Heart left ventricle (tissue), 16 donors: ENCODE measurements at regions not wholly inside any gene's neighbourhood (a gene's known extent, or its start where the extent isn't known, plus 50 kb on each side); places are given as distances from the start of the nearest gene placed in this dataset.

Experiments
- ATAC-seq, 4 donors: fragments of 200-7000 bp; cut with Tn5 transposase; one replicate each; pipeline ENCODE4 v1.9.1; 2020 to 2022; ENCODE audit warnings: moderate library complexity in 4 of 4, mild to moderate bottlenecking in 3 of 4, moderate number of reproducible peaks in 1 of 4
- DNase-seq, 5 donors: peaks; one replicate each; pipeline ENCODE4 v3.0.0-alpha.2; 2020
- H3K27ac ChIP-seq, 12 donors: fragments of 200-600 bp; sonication (generic) in 4 of 12; one replicate each; pipeline versions ENCODE4 v1.5.0 to v1.8.0; 2016 to 2022; ENCODE audit warnings: mild to moderate bottlenecking in 2 of 12
- H3K27me3 ChIP-seq, 9 donors: fragments of 200-600 bp; sonication (generic) in 2 of 9; one replicate each; pipeline versions ENCODE4 v1.5.1 to v1.8.0; 2016 to 2022; ENCODE audit warnings: mild to moderate bottlenecking in 3 of 9
- H3K36me3 ChIP-seq, 9 donors: fragments of 200-600 bp; sonication (generic) in 2 of 9; one replicate each; pipeline versions ENCODE4 v1.5.0 to v1.8.0; 2018 to 2022; ENCODE audit warnings: mild to moderate bottlenecking in 2 of 9
- H3K4me1 ChIP-seq, 12 donors: fragments of 200-600 bp; sonication (generic) in 4 of 12; one replicate each; pipeline versions ENCODE4 v1.5.0 to v1.8.0; 2016 to 2022; ENCODE audit warnings: mild to moderate bottlenecking in 3 of 12
- H3K4me3 ChIP-seq, 12 donors: fragments of 200-600 bp; sonication (generic) in 4 of 12; one replicate each; pipeline versions ENCODE4 v1.5.0 to v1.8.0; 2017 to 2022; ENCODE audit warnings: mild to moderate bottlenecking in 9 of 12, moderate library complexity in 4 of 12
- H3K9me3 ChIP-seq, 12 donors: fragments of 200-600 bp; sonication (generic) in 4 of 12; one replicate each; pipeline versions ENCODE4 v1.5.0 to v1.8.0; 2016 to 2022; ENCODE audit warnings: mild to moderate bottlenecking in 1 of 12
- CTCF ChIP-seq, 12 donors: fragments of 200-600 bp; sonication (generic) in 4 of 12; IDR thresholded peaks; one replicate each; pipeline versions ENCODE4 v1.5.0 to v1.8.0; 2018 to 2022; ENCODE audit warnings: antibody characterized with exemption in 12 of 12, mild to moderate bottlenecking in 5 of 12
- POLR2A ChIP-seq, 2 donors: fragments of 450-650 bp; IDR thresholded peaks; one replicate each; pipeline ENCODE4 v1.6.1; 2017; ENCODE audit warnings: antibody characterized with exemption in 2 of 2, mild to moderate bottlenecking in 2 of 2, moderate library complexity in 2 of 2
- WGBS, 4 donors: extraction: QIAGEN DNeasy Blood & Tissue Kit in 2 of 4; methylation state at CpG; one replicate each; pipeline versions ENCODE4 v1.1.5 to v1.1.7; 2013 to 2018; 5-methylcytosine and 5-hydroxymethylcytosine counted together
- intact Hi-C, 10 donors: fragments of 100-400 bp; cut with DNase I; formaldehyde crosslinking; loops; one replicate each; pipeline versions ENCODE4 v1.11.1 to v1.14.2; 2022
- donor health status: ischemic (EF 13 %, LVEDD 7.1; RV severe dilation, severe dysfunction).
- donor health status: healthy with polysubstance abuse.
- donor health status: DM: no; HTN: yes; CAD: no.
- donor health status: DM: no; HTN: no; CAD: no.
- donor health status: ischemic (EF 25% LVEDD 6.9; RV normal size, moderate dysfunction).
- donor health status: ischemic (EF 25% LVEDD 5.7; RV mildly dilated, moderate dysfunction).
- donor health status: healthy.
- donor health status: DM: yes; HTN: yes; CAD: no.
- donor health status: ischemic (EF 35%, LVEDD 5.7; RV mildly dilated, moderate dysfunction).
- donor health status: nonischemic (EF 11% LVEDD 7.7; RV severe dilation, severe dysfunction).
- donor health status: DM: yes; HTN: yes; CAD: no.
- donor health status: PGD.
- donor health status: ischemic (EF 29% LVEDD 5.4; RV normal size, mild dysfunction).
- donor health status: nonischemic (EF 23%, LVEDD 6.1; RV moderate dilation, normal function).

DNA sequence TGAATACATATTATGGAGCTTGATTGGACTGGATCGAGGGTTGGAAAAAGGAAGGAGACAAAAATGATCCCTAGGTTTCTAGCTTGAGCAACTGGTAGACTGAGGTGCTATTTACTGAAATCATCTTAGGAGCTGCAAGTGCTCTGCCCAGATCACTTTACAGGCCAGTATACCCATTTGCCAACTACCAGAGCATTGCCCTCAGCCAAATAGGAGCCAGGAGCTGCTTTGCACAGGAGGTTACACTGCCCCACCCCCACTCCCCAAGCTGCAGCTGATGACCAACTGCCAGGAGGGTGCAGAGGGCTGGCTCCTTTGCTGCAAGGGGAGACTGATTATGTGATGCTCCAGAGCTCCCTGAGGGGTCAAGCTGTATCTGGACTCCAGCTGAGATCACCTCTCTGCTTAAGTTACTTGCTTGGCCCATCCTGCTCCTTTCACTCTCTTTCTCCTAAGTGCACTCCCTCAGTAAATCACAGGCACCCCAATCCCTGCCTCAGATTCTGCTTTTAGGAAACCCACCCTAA lies 275.4 kb downstream of the ZEB1 start:
- intact Hi-C loops = no loop called here
- H3K36me3 ChIP-seq = no peaks in the 10 kb centered on the region
- TF ChIP-seq POLR2A (IDR thresholded peaks at IDR 0.05) (no peak), CTCF (IDR thresholded peaks at IDR 0.05) (no peak)
- H3K4me1 ChIP-seq = peaks cover 0 to 14% (median 0%) of the 10 kb centered on the region in 12 donors
- H3K9me3 ChIP-seq = peaks cover 0 to 27% (median 9%) of the 10 kb centered on the region in 12 donors
- H3K27me3 ChIP-seq = no peaks in the 10 kb centered on the region
- no peak overlapping the region for H3K27ac ChIP-seq
- no peak overlapping the region for H3K4me3 ChIP-seq
- ATAC-seq = no peak
- 75 to 85% (median 80%) methylated on average over 1 of the region's 1 CpG for WGBS, 4 donors
- DNase-seq = no peak

GRCh38 chr10:31593124-31593523 lies 274.1 kb downstream of the ZEB1 start:
- Histone ChIP-seq H3K4me3 (no peak overlapping the region), H3K36me3 (no peaks in the 10 kb centered on the region), H3K9me3 (peaks cover 0 to 27% (median 9%) of the 10 kb centered on the region in 12 donors), H3K27me3 (no peaks in the 10 kb centered on the region), H3K27ac (no peak overlapping the region), H3K4me1 (peaks cover 0 to 19% (median 0%) of the 10 kb centered on the region in 12 donors)
- ATAC-seq = no peak
- TF ChIP-seq CTCF (IDR thresholded peaks at IDR 0.05) (no peak), POLR2A (IDR thresholded peaks at IDR 0.05) (no peak)
- DNase-seq = no peak
- WGBS, 4 donors = 84 to 96% (median 91%) methylated on average over 2 of the region's 2 CpGs
- intact Hi-C loops = no loop called here

- Histone ChIP-seq H3K4me1 (peaks cover 0 to 26% (median 0%) of the 10 kb centered on the region in 12 donors), H3K9me3 (peaks cover 0 to 32% (median 11%) of the 10 kb centered on the region in 12 donors), H3K36me3 (no peaks in the 10 kb centered on the region), H3K27me3 (no peaks in the 10 kb centered on the region), H3K27ac (no peak overlapping the region), H3K4me3 (no peak overlapping the region)
- no peak for DNase-seq
- ATAC-seq = no peak
- intact Hi-C loops = no loop called here
- TF ChIP-seq POLR2A (IDR thresholded peaks at IDR 0.05) (no peak), CTCF (IDR thresholded peaks at IDR 0.05) (no peak)
These were observed 272.6 kb downstream of the ZEB1 start for GRCh38 chr10:31591569-31591968.

DNA sequence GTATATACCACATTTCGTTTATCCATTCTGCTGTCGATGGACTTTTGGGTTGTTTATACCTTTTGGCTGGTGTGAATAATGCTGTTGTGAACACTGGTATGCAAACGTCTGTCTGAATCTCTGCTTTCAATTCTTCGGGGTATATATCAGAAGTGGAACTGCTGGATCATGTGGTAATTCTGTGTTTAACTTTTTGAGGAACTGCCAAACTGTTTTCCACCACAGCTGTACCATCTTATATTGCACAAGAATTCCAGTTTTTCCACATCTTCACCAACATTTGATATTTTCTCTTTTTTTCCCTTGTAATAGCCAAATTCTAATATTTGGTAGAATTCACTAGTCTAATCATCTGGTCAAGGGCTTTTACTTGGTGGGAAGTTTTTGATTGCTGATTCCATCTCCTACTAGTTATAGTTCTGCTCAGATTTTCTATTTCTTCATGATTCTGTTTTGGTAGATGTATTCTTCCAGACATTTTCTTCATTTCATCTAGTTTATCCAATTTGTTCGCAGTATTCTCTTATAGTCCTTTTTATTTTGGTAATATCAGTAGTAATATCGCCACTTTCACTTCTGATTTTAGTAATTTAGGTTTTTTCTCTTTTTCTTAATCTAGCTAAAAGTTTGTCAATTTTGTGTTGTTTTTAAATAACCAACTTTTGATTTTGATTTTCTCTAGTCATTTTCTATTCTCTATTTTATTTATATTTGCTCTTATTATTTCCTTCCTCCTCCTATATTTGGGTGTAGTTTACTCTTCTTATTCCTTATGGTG lies 271.2 kb downstream of the ZEB1 start:
- Histone ChIP-seq H3K9me3 (peaks cover 0 to 32% (median 11%) of the 10 kb centered on the region in 12 donors), H3K36me3 (no peaks in the 10 kb centered on the region), H3K27ac (peak overlapping the region in 1 of 12 donors; percentile 80), H3K27me3 (no peaks in the 10 kb centered on the region), H3K4me1 (peaks cover 0 to 30% (median 0%) of the 10 kb centered on the region in 12 donors), H3K4me3 (no peak overlapping the region)
- intact Hi-C loops = no loop called here
- no peak for DNase-seq
- no peak for TF ChIP-seq POLR2A (IDR thresholded peaks at IDR 0.05)
- no peak for TF ChIP-seq CTCF (IDR thresholded peaks at IDR 0.05)
- peak in 1 of 4 donors; percentile 28 for ATAC-seq
- WGBS, 4 donors = 83 to 86% (median 84%) methylated on average over 6 of the region's 6 CpGs
